ENCODE measurements at regions not wholly inside any gene's neighbourhood (a gene's known extent, or its start where the extent isn't known, plus 50 kb on each side); places are given as distances from the start of the nearest gene placed in this dataset.
"Not testable (repeated sequence)": the region's sequence is repeated elsewhere in the genome, so short reads cannot be mapped to it uniquely, and the experiment has no call there.

GRCh38 chr6:156450421-156450820 lies 326.8 kb upstream of the ARID1B start:
- DNase-seq (ENCODE audit: low read depth), result no peak

- DNase-seq (ENCODE audit: low read depth), result no peak
These were observed 327.6 kb upstream of the ARID1B start for GRCh38 chr6:156449569-156449968.

DNA sequence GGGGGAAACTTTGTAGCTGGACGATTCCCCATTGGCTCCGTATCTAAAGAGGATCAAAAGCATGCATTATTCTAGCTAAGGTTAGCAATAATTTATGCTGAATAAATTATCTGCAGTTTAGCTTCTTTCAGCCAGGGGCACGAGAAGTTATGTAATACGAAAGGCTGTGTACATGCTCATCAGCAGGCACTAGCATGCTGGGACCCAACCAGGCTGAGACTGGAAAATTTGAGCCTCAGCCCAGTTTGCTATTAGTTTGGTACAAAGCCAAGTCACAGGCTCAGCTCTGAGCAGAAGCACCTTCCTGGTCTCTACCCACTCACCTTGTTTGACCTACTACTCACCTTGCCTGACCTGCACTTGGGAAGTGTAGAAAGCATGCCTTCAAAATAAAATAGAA lies 328.1 kb upstream of the ARID1B start:
- no peak for DNase-seq (ENCODE audit: low read depth)

GRCh38 chr6:156448579-156448978 lies 328.6 kb upstream of the ARID1B start:
- DNase-seq (ENCODE audit: low read depth), result no peak

DNA sequence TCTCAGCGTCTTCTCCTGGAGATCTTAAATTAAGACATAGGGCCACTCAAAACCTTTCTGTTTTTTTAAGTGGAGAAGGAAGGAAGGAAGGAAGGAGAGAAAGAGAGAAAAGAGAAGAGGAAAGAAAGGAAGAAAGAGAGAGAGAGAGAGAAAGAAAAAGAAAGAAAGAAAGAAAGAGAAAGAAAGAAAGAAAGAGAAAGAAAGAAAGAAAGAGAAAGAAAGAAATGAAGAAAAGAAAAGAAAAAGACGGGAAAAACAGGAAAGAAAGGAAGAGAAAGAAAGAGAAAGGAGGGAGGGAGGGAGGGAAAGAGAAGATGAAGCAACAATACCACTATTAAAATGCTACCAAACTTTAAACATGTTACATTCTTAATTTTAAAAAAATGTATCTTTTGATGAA lies 336.5 kb upstream of the ARID1B start:
- no peak for DNase-seq (ENCODE audit: low read depth)

- DNase-seq (ENCODE audit: low read depth), result no peak
These were observed 338.7 kb upstream of the ARID1B start for GRCh38 chr6:156438350-156438923.

DNA sequence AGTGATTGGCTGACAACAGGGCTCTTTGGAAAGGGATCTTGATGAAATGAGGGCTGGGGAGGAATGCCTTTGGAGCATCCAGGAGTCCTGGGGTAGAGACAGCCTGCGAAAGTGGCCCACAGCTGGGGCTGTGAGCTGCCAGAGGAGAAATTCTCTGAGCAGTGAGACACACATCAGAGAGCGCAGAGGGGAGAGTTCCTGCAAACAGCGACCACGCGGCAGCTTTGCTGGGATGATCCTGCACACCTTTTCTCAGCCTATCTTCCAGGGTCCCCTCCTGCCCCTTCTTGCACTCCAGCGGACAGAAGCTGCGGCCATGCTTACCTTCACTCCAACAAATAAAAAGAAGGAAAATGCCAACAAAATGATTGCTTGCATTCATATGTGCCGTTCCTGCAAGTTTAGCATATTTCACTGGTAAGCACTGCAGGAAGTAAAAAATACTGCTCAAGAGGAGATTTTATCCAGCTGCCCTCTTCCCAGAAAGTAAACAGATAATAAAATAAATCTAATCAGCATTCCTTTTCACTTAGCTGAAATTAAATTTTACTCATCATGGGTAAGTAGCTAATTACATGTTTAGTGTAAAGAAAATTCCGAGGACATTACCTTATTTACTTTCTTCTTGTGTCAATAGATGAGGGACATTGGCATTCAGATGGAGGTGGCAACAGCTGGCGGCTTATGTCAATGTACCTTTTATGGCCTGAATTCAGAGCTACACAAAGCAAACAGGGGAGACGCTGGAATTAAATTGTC lies 339.9 kb upstream of the ARID1B start:
- DNase-seq (ENCODE audit: low read depth), result no peak

- DNase-seq (ENCODE audit: low read depth), result no peak
These were observed 342.4 kb upstream of the ARID1B start for GRCh38 chr6:156434795-156435190.

- DNase-seq (ENCODE audit: low read depth), result no peak
These were observed 343.0 kb upstream of the ARID1B start for GRCh38 chr6:156434049-156434794.

DNA sequence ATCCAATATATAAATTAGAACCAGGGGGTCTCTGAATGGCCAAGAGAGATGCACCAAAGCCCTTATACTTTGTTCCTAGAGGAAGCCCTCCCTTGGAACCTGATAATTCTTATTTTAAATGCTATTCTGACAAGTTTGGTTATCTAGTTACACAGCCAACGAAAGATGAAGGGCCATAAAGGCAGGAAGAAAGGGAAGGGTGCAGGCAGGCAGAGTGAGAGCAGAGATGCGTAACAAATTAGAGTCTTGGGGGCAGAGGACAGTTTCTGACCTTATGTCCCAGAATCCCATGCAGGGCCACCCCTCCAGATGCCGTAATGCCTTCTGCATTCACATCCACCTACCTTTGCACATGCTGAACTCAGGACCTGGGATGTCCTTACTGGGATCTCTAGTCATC lies 344.6 kb upstream of the ARID1B start:
- DNase-seq (ENCODE audit: low read depth), result no peak

GRCh38 chr6:156430386-156430785 lies 346.8 kb upstream of the ARID1B start:
- DNase-seq (ENCODE audit: low read depth), result no peak

DNA sequence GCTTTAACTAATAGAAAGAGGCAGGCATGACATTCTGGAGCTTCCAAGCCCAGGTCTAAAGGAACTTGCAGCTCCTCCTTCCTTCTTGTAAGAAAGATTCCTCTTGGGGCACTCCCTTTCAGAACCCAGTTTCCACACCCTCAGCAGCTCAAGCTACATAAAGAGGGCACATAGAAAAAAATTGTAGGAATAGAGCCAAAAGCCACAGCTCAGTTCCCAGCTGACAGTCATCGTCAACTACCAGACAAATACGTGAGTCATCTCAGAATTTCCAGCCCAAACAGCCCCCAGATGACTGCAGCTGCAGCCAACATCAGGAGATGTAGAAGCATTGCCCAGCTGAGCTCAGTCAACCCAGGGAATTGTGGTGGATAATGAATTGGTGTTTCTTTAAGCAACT lies 349.8 kb upstream of the ARID1B start:
- DNase-seq (ENCODE audit: low read depth), result peak; percentile 84

- peak; percentile 70 for DNase-seq (ENCODE audit: low read depth)
These were observed 351.7 kb upstream of the ARID1B start for GRCh38 chr6:156425359-156426020.

GRCh38 chr6:156423829-156424228 lies 353.3 kb upstream of the ARID1B start:
- no peak for DNase-seq (ENCODE audit: low read depth)

- DNase-seq (ENCODE audit: low read depth), result peak; percentile 42
These were observed 354.1 kb upstream of the ARID1B start for GRCh38 chr6:156423075-156423474.

GRCh38 chr6:156421933-156422332 lies 355.2 kb upstream of the ARID1B start:
- DNase-seq (ENCODE audit: low read depth), result no peak

DNA sequence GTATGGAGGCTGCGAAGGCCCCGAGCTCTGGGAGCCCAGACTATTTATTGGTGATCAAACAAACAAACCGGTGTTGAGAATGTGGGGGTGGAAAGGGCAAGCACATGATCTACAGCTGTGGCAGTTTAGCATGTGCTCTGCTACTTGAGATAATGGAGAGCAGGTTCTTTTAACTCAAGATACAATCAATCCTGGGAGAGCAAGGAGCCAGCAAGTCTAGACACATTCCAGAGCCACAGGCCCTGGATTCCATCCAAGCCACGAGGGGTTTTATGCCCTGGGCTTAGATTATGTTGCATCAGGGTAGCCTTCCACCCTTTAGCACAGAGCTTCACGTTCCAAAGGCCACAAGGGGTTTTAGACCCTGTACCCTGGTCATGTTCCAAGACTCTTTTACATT lies 355.9 kb upstream of the ARID1B start:
- DNase-seq (ENCODE audit: low read depth), result not testable (repeated sequence)

DNA sequence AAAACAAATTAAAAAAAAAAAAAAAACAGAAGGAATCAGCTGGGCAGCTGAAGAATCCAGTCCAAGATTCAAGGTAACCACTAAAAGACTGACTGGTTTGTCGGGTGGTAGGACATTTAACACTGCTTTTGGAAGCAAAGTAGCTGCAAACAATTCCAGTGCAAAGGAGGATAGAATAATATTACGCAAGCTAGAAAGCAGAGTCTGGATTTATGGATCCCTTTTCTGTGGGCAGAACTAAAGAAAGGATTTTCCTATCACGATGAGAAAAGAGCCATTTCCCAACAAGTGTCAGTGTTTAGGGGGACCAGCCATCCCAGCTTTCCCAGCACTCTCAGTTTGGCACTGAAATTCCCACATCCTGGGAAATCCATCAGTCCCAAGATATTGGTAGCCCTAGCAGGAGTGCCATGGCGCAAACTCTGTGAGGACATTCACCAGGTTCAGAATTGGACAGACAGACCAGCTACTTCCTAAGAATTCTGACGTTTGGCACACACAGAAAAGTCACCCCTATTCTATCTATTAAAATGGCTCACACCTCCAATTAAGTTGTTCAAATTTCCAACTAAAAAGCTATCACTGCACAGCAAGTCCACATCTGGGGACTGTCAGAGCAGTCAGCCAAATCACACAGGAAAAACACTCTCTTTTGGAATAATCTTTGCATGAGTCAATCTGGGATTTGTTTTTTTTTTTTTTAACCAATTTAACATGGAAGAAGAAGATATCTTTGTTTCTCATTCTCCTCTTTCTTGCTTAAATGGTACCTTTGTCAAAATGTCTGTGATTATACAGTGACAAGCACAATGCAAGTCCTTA lies 356.8 kb upstream of the ARID1B start:
- DNase-seq (ENCODE audit: low read depth), result no peak

DNA sequence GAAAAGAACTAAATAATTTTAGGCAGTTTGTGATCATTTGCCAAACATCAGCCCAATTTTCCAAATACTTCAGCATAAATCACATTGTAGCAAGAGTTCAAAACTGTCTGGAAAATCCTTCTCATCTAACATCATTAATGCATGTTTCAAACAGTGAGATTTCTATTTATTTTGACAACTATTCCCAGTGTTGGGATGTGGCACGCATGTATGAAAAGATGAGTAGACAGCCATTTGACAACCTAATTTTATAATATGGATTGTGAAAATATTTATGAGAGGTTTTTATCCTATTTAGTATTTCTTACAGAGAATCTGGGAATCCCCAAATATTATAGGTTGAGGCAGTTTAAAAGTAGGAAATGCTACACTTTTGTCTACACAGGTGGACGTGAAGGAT lies 357.6 kb upstream of the ARID1B start:
- DNase-seq (ENCODE audit: low read depth), result no peak

- no peak for DNase-seq (ENCODE audit: low read depth)
These were observed 358.9 kb upstream of the ARID1B start for GRCh38 chr6:156418253-156418652.

DNA sequence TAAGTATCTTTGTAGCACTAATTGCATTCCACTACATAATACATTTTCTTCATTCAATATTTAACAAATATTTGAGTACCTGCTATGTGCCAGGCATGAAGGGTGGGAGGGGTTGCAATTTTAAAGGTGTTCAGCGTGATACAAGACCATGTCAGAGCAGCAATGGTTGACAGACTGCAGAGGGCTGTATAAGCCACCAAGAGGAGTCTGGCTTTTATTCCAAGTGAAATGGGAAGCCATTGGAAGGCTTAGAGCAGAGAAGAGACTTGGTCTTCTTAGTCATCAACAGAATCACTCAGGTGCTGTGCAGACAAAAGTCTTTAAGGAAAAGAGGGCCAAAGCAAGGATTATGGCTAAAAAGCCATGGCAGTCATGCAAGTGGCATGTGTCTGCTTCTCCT lies 360.8 kb upstream of the ARID1B start:
- DNase-seq (ENCODE audit: low read depth), result no peak

DNA sequence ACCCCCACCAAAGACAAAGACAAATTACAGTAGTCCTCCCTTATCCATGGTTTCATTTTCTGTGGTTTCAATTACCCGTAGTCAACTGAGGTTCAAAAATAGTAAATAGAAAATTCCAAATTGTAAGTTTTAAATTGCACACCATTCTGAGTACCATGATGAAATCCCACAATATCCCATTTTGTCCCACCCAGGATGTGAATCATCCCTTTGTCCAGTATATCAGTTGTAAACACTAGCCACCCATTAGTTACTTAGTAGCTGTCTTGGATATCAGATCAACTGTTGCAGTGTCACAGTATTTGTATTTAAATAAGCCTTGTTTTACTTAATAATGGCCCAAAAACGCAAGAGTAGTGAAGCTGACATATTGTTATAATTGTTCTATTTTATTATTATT lies 364.0 kb upstream of the ARID1B start:
- DNase-seq (ENCODE audit: low read depth), result no peak

All from non-pigmented ciliary epithelial cell (primary cell).